ENCODE measurements at regions not wholly inside any gene's neighbourhood (a gene's known extent, or its start where the extent isn't known, plus 50 kb on each side); places are given as distances from the start of the nearest gene placed in this dataset.

- TF ChIP-seq EZH2 (IDR thresholded peaks at IDR 0.05; ENCODE audit: low read depth, low read length, severe bottlenecking) (no peak), POLR2AphosphoS5 (IDR thresholded peaks at IDR 0.05; ENCODE audit: low read depth, low read length) (no peak), CEBPB (IDR thresholded peaks at IDR 0.05; ENCODE audit: low read depth, low read length) (no peak), CTCF (IDR thresholded peaks at IDR 0.05; ENCODE audit: control extremely low read depth in 1 of 3, insufficient read depth in 1 of 3, low read depth in 1 of 3, low read length in 3 of 3) (no peak), POLR2A (IDR thresholded peaks at IDR 0.05; ENCODE audit: control extremely low read depth in 1 of 2, low read depth in 2 of 2, low read length in 2 of 2) (no peak), KDM5A (IDR thresholded peaks at IDR 0.05; ENCODE audit: low read length) (no peak), HDAC2 (IDR thresholded peaks at IDR 0.05; ENCODE audit: borderline replicate concordance in 1 of 2, low read depth in 2 of 2, low read length in 2 of 2) (no peak)
These were observed 707.2 kb downstream of the NTRK3 start for GRCh38 chr15:87549296-87549695.
